ENCODE measurements at regions not wholly inside any gene's neighbourhood (a gene's known extent, or its start where the extent isn't known, plus 50 kb on each side); places are given as distances from the start of the nearest gene placed in this dataset.
"Not testable (repeated sequence)": the region's sequence is repeated elsewhere in the genome, so short reads cannot be mapped to it uniquely, and the experiment has no call there.

GRCh38 chr3:110420158-110420641 is 651.4 kb upstream of the NECTIN3 start:
- Mint-ChIP-seq H3K4me3 (ENCODE audit: unreplicated experiment) (no peak overlapping the region), H3K36me3 (ENCODE audit: unreplicated experiment) (no peaks in the 10 kb centered on the region), H3K9me3 (ENCODE audit: unreplicated experiment) (no peaks in the 10 kb centered on the region), H3K27ac (ENCODE audit: unreplicated experiment) (no peak overlapping the region), H3K4me1 (ENCODE audit: low read depth, unreplicated experiment) (no peaks in the 10 kb centered on the region), H3K27me3 (ENCODE audit: unreplicated experiment) (no peaks in the 10 kb centered on the region)
- TF ChIP-seq CTCF (IDR thresholded peaks at IDR 0.05; ENCODE audit: partially characterized antibody, unreplicated experiment), result no peak
- no peak for DNase-seq

- Mint-ChIP-seq H3K9me3 (ENCODE audit: unreplicated experiment) (no peaks in the 10 kb centered on the region), H3K4me3 (ENCODE audit: unreplicated experiment) (no peak overlapping the region), H3K27me3 (ENCODE audit: unreplicated experiment) (no peaks in the 10 kb centered on the region), H3K36me3 (ENCODE audit: unreplicated experiment) (no peaks in the 10 kb centered on the region), H3K4me1 (ENCODE audit: low read depth, unreplicated experiment) (no peaks in the 10 kb centered on the region), H3K27ac (ENCODE audit: unreplicated experiment) (no peak overlapping the region)
- no peak for DNase-seq
- TF ChIP-seq CTCF (IDR thresholded peaks at IDR 0.05; ENCODE audit: partially characterized antibody, unreplicated experiment), result no peak
These were observed 648.3 kb upstream of the NECTIN3 start for GRCh38 chr3:110423276-110423675.

- H3K4me3 Mint-ChIP-seq (ENCODE audit: unreplicated experiment), result no peak overlapping the region
- H3K36me3 Mint-ChIP-seq (ENCODE audit: unreplicated experiment), result no peaks in the 10 kb centered on the region
- no peaks in the 10 kb centered on the region for H3K4me1 Mint-ChIP-seq (ENCODE audit: low read depth, unreplicated experiment)
- TF ChIP-seq CTCF (IDR thresholded peaks at IDR 0.05; ENCODE audit: partially characterized antibody, unreplicated experiment), result no peak
- DNase-seq, result no peak
- H3K9me3 Mint-ChIP-seq (ENCODE audit: unreplicated experiment), result no peaks in the 10 kb centered on the region
- H3K27me3 Mint-ChIP-seq (ENCODE audit: unreplicated experiment), result no peaks in the 10 kb centered on the region
- no peak overlapping the region for H3K27ac Mint-ChIP-seq (ENCODE audit: unreplicated experiment)
These were observed 641.5 kb upstream of the NECTIN3 start for GRCh38 chr3:110430146-110430545.

- Mint-ChIP-seq H3K4me1 (ENCODE audit: low read depth, unreplicated experiment) (no peaks in the 10 kb centered on the region), H3K36me3 (ENCODE audit: unreplicated experiment) (no peaks in the 10 kb centered on the region), H3K4me3 (ENCODE audit: unreplicated experiment) (no peak overlapping the region), H3K9me3 (ENCODE audit: unreplicated experiment) (no peaks in the 10 kb centered on the region), H3K27ac (ENCODE audit: unreplicated experiment) (no peak overlapping the region), H3K27me3 (ENCODE audit: unreplicated experiment) (no peaks in the 10 kb centered on the region)
- no peak for DNase-seq
- TF ChIP-seq CTCF (IDR thresholded peaks at IDR 0.05; ENCODE audit: partially characterized antibody, unreplicated experiment), result no peak
These were observed 635.4 kb upstream of the NECTIN3 start for GRCh38 chr3:110436209-110436608.

- not testable (repeated sequence) for H3K9me3 Mint-ChIP-seq (ENCODE audit: unreplicated experiment); H3K4me1 Mint-ChIP-seq (ENCODE audit: low read depth, unreplicated experiment); DNase-seq; H3K4me3 Mint-ChIP-seq (ENCODE audit: unreplicated experiment); H3K27me3 Mint-ChIP-seq (ENCODE audit: unreplicated experiment); H3K36me3 Mint-ChIP-seq (ENCODE audit: unreplicated experiment); H3K27ac Mint-ChIP-seq (ENCODE audit: unreplicated experiment)
These were observed 631.5 kb upstream of the NECTIN3 start for GRCh38 chr3:110440066-110440653.
